Mucosa of gallbladder (tissue), 1 donor: ENCODE measurements at regions not wholly inside any gene's neighbourhood (a gene's known extent, or its start where the extent isn't known, plus 50 kb on each side); places are given as distances from the start of the nearest gene placed in this dataset.
"Not testable (repeated sequence)": the region's sequence is repeated elsewhere in the genome, so short reads cannot be mapped to it uniquely, and the experiment has no call there.

Experiments used
- DNase-seq: peaks from one replicate; pipeline ENCODE4 v3.0.0-alpha.2; 2020; ENCODE audit warnings: low spot score
- donor health status: DM: no; HTN: no; CAD: no.

DNA sequence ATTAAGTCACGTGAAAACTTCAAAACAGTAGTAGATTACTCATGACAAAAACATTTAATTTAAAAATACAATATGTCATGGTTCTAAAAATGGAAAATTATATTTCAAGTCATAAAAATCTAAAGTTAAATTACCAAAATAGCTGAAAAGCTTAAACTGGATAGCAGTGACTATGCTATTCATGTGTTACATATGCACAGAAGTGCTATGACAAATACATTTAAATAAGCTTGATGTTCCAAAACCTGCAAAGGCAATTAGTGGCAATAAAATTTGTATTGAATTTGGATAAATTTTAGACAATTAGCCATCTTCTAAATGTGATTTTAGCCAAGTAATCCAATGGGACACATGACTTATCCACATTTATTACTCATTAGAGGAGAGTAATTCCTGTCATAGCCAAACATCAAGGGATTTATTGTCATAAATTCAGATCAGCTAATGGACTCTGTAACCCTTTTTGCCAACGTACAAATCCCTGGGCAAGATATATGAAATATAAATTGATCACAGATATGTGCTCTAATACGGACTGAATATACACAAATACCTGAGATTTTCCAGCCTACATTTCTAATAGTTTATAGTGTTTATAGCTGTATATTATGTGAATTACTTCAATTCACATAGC is 419.4 kb downstream of the ISL1 start:
- DNase-seq, result no peak

DNA sequence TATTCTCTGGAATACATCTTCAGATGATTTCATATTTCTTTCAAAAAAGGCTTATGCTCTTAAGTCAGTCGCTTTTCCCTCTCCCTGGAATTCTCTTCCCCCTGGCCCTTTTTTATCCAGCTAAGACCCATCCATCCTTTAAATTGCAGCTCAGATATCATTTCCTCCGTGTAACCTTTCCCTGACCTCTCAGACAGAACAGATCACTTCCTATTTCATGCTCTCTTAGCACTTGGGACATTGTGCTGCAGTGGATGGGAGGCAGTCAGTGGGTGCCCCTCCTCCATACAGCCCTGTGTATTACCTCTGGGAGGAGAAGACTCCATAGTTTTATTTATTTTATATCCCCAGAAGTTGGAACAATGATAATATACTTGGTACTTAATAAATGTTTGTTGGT is 423.4 kb downstream of the ISL1 start:
- no peak for DNase-seq

DNA sequence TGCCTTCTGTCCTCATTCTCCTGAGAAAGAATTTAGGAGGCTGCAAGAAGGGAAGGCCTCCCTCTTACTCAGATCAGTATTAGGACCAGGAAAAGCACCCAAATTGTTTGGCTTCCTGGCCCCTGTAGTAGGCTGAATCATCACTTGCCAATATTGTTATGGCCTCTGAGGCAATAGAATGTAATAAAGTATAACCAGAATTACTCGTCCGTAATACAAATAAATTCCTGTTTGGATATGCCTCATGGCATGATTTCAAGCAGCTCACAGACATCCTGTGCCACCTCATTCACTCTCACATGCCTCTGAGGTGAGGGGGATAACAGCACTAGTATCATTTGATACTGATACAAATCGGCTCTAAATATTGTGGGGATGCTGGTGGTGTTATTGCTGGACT is 427.3 kb downstream of the ISL1 start:
- no peak for DNase-seq

DNA sequence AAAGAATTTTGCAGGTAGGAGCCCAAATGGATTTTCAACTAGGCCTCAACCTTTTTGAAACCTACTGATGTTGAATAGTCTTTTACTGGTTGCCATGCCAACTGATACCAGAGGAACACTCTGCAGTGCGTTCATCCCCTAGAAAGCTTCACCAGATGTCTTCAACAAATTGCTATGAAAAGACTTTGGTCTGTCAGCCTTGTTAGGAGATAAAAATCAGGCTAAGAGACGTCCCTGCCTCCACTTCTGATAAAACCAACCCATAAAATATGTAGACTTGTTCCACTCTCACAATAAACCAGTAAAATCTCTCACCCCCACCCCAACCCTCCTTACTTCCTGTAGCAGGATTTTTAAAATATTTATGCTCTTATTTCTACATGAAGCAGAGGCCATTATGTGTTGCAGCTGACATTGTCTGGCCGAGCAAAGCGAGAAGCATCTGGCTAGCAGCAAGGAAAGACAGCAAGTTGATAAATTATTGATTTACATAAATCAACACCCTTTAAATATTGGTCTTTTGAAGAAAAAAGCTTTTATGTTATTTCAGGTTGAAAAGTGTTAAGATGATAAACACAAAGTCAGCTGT is 428.7 kb downstream of the ISL1 start:
- DNase-seq, result no peak

DNA sequence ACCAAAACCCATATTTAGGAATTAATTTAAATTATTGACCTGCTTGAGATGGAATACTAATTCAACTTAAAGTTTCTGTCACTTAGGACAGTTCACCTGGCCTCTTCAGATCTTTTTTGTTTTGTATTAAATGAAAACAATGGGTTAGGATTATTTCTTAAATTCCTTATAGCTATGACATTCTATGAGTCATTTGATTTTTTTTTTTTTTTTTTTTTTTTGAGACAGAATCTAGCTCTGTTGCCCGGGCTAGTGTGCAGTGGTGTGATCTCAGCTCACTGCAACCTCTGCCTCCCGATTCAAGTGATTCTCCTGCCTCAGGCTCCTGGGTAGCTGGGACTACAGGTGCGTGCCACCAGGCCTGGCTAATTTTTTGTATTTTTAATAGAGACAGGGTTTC is 431.6 kb downstream of the ISL1 start:
- not testable (repeated sequence) for DNase-seq

DNA sequence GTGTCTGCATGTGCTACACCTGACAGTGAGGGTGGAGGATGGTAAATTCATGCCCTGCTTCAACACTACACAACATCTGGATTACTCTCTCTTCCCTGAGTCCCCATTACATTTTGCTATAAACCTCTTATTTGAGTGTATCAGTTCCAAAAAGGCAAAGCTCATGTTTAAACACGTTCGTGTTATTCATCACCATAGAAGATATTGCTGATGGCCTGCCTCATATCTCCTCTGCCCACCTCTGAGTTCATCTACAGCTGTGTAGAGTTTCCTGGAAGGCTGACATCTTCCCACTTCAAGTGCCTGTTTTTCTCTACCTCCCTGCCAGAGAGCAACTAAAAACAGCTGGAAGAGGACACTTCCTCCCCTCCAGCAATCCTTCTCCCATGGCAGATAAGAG is 433.2 kb downstream of the ISL1 start:
- DNase-seq, result no peak

DNA sequence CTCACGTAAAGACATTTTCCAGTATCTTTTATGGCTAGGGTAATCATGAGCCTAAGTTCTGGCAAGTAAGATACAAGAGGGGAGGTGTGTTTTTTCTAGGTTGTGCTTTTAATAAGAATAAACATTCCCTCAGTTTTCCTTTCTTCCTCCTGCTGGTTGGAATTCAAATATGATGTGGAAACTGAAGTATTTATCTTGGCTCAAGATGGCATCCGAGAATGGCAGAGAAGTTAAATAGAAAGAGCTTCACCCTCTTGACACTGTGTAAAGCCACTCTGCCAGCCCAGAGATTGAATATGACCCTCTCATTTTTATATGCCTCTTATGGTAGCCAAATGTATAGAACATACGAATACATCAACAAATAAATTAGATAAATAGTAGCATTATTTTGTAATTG is 438.4 kb downstream of the ISL1 start:
- no peak for DNase-seq

DNA sequence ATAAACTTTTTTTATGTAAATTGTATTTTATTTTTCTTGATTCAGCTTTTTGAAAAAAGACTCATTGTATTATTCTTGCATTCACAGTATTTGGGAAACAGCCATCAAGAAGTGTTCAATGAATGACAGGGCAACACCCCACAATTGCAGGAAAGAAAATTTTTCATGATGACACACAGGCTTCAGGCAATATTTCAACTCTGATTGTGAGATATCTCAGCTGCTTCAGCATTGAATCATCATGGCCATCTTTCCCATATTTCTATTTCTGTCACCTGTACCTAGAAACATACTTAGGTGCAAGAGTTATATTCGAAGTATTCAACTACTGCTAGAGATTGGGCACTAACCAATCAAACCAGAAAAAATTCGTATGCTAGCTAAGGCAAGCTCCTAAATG is 446.0 kb downstream of the ISL1 start:
- DNase-seq, result no peak

DNA sequence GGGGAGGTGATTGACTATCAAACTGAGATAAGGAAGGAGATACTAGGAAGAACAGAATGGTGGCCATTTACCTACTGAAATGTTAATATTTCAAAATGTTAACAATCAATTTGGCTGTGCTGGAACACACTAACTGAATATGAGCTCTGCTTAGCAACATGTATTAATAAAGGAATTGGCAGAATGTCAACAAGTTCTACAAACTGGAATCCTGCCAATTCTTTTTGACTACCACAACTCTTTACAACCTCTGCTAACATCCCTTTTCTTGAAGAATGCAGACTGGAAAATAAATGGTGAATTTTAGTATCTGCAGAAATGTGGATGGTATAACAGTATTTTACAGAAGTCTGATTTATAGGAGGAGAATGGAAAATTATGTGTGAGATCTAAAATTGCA is 446.4 kb downstream of the ISL1 start:
- DNase-seq, result no peak

DNA sequence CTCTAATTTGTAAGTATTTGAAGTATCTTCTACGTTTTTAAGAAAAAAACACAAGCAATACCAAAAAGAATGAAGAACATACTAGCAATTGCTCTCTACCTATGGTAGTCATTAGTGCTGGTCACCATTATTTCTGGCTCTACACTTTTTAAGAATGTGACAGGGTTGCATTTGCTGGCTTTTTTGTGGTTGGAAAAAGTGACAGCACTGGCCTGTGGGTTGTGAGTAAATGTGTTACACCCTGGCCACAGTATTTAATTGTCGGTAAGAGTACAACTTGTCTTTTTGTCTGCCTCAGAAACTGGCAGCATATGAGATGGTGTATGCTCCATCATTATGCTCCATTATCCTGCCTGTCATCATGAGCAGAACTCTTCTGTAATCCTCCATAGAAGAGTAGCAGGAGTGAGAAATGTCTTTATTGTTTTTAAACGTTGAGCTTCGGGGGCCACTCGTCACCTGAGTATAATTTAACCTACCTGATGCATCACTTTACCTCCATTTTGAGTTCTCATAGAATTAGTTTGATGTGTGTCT is 449.8 kb downstream of the ISL1 start:
- no peak for DNase-seq

DNA sequence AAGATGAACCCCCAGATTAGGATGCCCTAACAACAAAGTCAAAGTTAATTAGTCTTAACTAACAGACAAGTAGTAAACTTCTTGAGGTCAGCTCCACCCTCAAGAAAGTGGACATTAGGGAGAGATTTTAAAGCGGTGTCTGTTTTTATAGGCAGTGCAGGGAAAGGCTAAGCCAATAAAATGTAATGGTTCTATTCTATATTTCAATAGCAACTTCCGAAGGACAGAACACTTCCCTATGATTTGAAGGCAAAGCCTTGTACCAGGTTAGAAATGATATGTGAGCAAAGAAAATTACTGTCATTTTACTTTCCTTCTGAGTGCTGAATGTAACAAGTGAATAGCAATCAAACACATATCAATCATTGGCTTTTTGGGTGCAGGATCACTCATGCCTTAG is 455.2 kb downstream of the ISL1 start:
- no peak for DNase-seq

DNA sequence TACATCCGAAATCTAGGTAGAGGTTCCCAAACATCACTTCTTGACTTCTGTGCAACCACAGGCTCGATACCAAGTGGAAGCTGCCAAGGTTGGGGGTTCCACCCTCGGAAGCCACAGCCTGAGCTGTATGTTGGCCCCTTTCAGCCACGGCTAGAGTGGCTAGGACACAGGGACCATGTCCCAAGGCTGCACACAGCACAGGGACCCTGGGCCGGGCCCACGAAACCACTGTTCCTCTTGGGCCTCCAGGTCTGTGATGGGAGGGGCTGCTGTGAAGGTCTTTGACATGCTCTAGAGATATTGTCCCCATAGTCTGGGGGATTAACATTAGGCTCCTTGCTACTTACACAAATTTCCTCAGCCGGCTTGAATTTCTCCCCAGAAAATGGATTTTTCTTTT is 460.6 kb downstream of the ISL1 start:
- no peak for DNase-seq

DNA sequence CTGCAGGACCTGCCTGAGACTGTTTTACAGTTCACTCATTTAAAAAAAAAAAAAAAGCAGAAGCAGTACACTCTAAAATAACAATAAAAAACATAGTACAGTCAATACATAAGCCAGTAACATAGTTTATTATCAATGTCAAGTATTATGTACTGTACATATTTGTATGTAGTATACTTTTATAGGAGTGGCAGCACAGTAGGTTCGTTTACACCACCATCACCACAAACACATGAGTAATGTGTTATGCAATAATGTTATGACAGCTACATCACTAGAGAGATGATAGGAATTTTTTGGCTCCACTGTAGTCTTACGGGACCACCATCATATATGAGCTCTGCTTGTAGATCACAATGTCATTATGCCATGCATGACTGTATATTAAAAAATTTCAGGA is 462.8 kb downstream of the ISL1 start:
- DNase-seq, result no peak

DNA sequence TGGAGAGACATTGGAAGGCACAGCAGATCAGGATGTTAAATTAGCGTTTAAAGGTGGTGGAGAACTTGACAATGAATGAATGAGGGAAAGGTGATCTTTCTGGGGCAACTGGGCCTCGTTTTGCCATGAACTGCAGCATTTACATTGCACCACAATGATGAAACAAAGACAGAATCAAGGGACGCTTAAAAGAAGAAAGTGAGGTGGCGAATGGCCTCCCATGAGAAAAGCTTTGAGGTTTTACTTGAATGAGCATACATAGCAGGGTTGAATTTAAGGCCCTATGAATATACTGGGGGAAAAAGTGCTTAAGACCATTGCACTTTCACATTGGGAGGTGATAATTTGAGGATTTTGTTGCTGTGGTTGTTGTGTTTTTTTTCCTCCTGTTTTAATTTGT is 476.4 kb downstream of the ISL1 start:
- DNase-seq, result no peak

DNA sequence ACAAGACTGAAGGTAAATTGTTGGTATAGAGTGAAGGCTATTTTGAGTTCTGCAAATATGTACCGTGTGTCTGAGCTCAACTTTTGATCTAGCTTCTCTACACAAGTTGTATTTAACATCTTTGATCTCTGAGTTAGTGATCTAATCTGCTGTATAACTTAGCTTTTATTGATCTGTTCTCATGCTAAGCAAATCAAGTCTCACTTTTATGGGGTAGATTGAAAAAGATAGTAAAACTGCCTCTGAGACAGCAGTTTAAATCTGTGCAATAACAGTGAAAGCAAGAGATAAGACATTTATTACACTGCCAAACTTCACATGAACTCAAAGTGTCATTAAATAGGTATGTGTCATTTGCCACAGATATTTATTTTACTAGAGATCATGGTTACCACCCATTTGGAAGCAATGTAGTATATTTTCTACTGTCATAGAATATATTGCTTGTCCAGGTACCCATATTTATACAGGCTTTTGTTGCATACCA is 477.3 kb downstream of the ISL1 start:
- DNase-seq, result no peak

DNA sequence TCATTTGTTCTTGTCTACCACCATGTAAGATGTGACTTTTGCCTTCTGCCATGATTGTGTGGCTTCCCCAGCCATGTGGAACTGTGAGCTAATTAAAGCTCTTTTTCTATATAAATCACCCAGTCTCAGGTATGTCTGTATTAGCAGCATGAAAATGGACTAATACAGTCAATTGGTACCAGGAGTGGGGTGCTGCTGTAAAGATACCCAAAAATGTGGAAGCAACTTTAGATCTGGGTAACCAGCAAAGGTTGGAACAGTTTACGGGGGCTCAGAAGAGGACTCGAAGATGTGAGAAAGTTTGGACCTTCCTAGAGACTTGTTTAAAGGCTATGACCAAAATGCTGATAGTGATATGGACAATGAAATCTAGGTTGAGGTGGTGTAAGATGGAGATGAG is 488.9 kb downstream of the ISL1 start:
- DNase-seq, result no peak

DNA sequence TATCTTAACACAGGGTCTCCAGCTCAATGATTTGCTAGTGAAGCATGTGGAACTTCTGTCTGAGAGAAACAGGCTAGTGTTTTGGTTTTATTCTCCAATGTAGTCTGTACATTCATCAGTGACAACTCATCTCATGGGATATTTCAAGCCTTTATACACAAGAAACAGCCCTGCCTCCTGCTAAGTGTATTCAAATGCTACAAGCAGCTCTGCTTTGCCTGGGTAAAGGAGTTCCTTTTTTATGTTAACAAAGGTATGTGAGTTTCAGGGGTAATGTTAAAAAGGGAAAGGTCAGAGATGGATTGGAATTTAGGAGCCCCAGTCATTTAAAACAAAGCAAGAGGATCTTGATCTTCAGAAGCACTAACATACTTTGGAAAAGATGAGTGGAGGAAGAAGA is 498.7 kb downstream of the ISL1 start:
- DNase-seq, result no peak

DNA sequence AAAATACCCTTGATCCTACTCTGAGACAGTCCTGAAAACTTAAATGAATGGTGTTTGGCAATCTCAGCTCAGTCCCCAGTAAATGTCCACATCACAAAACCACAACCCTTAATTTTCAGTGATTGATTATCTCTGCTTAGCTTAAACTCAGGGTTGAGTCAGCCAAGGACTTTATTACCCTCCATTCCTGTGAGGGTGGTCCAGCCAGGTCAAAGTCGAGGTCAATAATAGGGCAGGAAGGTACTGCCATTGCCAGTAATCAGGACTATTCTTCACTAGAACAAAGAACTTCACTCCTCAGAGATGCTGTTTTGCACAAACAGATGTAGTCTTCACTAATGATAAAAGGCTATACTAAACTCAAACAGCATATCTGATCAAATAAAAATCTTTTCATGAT is 499.4 kb downstream of the ISL1 start:
- DNase-seq, result no peak

DNA sequence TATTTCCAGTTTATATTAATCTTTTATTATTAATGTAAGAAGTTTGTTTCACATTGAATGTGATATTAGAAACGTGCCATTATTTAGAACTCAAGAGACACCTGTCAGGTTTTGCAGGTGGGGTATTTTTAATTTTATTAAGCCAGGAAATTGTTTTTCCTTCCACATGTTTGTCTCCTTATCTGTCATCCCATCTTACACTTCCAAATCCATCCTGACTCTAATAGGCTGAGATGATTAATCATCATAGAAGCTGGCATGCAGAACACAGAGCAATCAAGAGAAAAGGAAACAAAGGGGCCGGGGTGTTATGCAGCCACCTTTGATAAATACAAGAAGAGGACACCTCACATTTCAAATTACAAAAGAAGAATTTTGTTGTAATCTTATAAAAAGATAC is 506.5 kb downstream of the ISL1 start:
- no peak for DNase-seq

DNA sequence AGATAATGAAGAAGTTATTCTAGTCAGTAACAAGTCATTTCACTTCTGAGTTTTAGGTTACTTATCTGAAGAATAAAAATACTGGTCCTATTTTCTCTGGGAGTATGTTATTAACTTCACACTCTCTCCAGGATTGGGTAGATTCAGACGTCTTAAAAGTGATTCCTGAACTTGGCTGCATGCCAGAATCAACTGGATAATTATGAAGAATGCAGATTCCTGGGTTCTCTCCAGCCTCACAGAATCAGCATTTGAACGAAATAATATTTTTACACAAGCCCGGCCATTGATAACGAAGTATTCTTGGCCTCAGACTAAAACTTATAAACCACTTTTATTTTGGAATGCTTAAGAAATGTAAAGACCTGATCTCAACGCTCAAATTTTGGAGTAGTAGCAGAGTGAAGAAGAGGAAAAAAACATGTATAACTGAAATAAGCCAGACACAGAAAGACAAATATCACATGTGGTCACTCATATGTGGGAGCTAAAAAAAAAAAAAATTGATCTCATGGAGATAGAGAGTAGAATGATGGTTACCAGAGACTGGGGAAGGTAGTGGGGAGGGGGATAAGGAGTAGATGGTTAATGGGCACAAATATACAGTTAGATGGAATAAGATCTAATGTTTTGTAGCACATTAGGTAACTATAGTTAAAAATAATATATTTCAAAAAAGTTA is 507.3 kb downstream of the ISL1 start:
- DNase-seq, result no peak

DNA sequence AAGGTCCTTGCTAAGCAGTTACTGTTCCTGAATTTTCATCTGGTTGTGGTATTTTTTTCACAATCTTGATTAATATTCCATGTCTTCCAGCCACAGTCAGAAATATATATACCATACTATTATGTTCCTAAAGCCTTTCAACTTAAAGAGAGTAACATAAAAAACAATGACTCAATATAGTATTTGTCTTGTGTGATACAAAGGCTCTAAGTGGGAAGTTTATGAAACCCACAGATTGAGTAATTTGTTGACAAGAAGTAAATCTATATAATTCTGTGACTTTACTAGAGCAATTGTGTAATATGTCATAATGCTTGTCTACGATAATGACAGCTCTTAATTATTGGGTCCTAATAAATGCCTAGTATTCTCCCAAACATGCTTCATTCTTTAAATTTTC is 509.4 kb downstream of the ISL1 start:
- no peak for DNase-seq

DNA sequence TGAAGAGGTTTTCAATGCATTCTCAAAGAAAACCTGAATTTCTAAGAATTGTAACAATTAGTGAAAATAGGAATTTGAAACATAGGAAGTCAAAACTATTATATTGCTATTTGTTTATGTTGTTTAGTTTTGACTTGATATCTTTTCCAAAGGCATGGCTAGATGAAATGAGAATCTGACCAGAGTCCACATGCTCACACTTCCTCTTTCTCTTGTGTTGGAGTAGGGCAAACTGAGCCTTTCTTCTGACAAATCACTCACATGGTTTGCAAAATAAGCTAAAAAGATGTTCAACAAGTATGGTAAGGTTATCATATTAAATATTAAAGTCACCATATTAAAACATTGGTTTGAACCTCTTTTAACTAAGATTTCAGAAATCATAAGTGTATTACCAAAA is 512.6 kb downstream of the ISL1 start:
- no peak for DNase-seq

DNA sequence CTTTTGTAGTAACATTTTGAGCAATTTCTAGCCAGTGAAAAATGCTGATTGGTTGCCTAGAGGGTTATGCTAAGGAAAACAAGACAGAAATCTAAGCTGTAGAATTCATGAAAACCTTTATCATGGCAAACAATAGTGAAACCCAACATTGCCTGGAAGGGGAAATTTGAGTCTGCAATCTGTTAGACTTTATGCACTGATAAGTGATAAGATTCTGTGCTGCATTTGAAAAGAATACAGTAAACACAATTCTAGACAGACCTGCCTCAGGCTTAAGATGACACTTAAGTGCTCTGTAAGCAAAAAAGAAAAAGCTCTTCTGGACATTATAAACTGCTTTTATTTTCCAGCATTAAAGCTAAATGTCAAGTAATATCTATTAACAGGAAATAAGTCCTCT is 519.3 kb downstream of the ISL1 start:
- DNase-seq, result no peak
